GM12873 (cell line): ENCODE measurements at regions not wholly inside any gene's neighbourhood (a gene's known extent, or its start where the extent isn't known, plus 50 kb on each side); places are given as distances from the start of the nearest gene placed in this dataset.

Experiments used
- CTCF ChIP-seq: IDR thresholded peaks from 2 replicates; pipeline ENCODE4 v1.5.1; 2012; ENCODE audit warnings: low read depth, mild to moderate bottlenecking, moderate library complexity, low read length, control low read depth; ENCODE audit not compliant: insufficient read depth; ENCODE audit errors: missing control alignments

- no peak for TF ChIP-seq CTCF
Measured at GRCh38 chr18:61133783-61134182, 199.4 kb upstream of the CDH20 start.

GRCh38 chr18:61136711-61137251 lies 196.4 kb upstream of the CDH20 start:
- TF ChIP-seq CTCF = no peak

- no peak for TF ChIP-seq CTCF
Measured at GRCh38 chr18:61141691-61142090, 191.5 kb upstream of the CDH20 start.

GRCh38 chr18:61148322-61148721 lies 184.9 kb upstream of the CDH20 start:
- no peak for TF ChIP-seq CTCF

GRCh38 chr18:61149786-61150185 lies 183.4 kb upstream of the CDH20 start:
- no peak for TF ChIP-seq CTCF

GRCh38 chr18:61153571-61153970 lies 179.7 kb upstream of the CDH20 start:
- no peak for TF ChIP-seq CTCF

GRCh38 chr18:61154866-61155265 lies 178.4 kb upstream of the CDH20 start:
- no peak for TF ChIP-seq CTCF
